PC-9 (cell line): ENCODE measurements at regions not wholly inside any gene's neighbourhood (a gene's known extent, or its start where the extent isn't known, plus 50 kb on each side); places are given as distances from the start of the nearest gene placed in this dataset.

ENCODE experiments used
- EZH2 ChIP-seq: fragments of 200-600 bp; sonication (generic); IDR thresholded peaks from 2 replicates; pipeline ENCODE4 v1.8.0; 2017; ENCODE audit warnings: antibody characterized with exemption, low read depth
- TF ChIP-seq, protein P1 (sequence below): fragments of 200-600 bp; sonication (generic); conservative IDR thresholded peaks from 2 replicates; pipeline ENCODE4 v1.6.1; 2017; ENCODE audit warnings: mixed run types, antibody characterized with exemption, mild to moderate bottlenecking, moderate library complexity

DNA sequence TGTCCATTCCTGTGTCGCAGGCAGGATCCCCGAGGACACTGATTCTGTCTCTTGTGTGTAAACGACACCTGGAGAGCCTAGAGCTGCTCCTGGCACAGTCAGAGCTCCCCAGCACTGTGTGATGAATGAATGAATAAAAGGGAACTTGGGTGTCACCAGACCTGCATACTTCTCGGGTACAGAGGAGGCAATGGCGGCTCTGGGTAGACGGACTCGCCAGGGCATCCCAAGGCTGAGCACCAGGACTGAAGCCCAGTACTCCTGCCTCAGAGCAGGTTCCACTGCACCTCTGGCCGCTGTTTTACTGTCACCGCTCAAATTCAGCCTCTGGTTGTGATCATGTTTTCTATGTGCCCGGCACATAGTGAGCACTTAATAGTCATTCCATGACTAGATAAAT lies 255.8 kb downstream of the GLRX3 start:
- TF ChIP-seq, protein P1, sequence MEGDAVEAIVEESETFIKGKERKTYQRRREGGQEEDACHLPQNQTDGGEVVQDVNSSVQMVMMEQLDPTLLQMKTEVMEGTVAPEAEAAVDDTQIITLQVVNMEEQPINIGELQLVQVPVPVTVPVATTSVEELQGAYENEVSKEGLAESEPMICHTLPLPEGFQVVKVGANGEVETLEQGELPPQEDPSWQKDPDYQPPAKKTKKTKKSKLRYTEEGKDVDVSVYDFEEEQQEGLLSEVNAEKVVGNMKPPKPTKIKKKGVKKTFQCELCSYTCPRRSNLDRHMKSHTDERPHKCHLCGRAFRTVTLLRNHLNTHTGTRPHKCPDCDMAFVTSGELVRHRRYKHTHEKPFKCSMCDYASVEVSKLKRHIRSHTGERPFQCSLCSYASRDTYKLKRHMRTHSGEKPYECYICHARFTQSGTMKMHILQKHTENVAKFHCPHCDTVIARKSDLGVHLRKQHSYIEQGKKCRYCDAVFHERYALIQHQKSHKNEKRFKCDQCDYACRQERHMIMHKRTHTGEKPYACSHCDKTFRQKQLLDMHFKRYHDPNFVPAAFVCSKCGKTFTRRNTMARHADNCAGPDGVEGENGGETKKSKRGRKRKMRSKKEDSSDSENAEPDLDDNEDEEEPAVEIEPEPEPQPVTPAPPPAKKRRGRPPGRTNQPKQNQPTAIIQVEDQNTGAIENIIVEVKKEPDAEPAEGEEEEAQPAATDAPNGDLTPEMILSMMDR = no peak
- TF ChIP-seq EZH2 = no peak
